PC-9 (cell line): ENCODE measurements at regions not wholly inside any gene's neighbourhood (a gene's known extent, or its start where the extent isn't known, plus 50 kb on each side); places are given as distances from the start of the nearest gene placed in this dataset.

Experiments
- BruUV-seq: library from RNA; stranded (reverse); fragments of 400-500 nt; replicated peaks from 2 replicates; lab custom pipeline; 2021; lab: Mats Ljungman, UMichigan
- CTCF ChIA-PET: fragments of 300-600 bp; sonication (Branson Sonifier 250); formaldehyde crosslinking; loops from one replicate; lab custom pipeline; 2022; ENCODE audit warnings: antibody characterized with exemption; lab: Charles Lee
- POLR2A ChIA-PET: fragments of 300-600 bp; sonication (Branson Sonifier 250); formaldehyde crosslinking; loops from one replicate; lab custom pipeline; 2022; ENCODE audit warnings: antibody characterized with exemption; ENCODE audit not compliant: unreplicated experiment; lab: Charles Lee
- DNase-seq, 2 experiments: peaks; one replicate each; pipeline versions ENCODE4 v3.0.0 to v3.0.0-alpha.2; 2015 to 2022; ENCODE audit warnings: mixed read lengths in 1 of 2
- H2AFZ ChIP-seq: fragments of 200-600 bp; sonication (generic); 2 replicates; pipeline ENCODE4 v1.8.1; 2017; ENCODE audit warnings: antibody characterized with exemption
- H3F3A ChIP-seq: fragments of 200-600 bp; sonication (generic); 2 replicates; pipeline ENCODE4 v1.8.1; 2017; ENCODE audit warnings: antibody characterized with exemption, mild to moderate bottlenecking, low read depth; ENCODE audit not compliant: insufficient read depth
- H3K27ac ChIP-seq: fragments of 200-600 bp; sonication (generic); 2 replicates; pipeline ENCODE4 v1.6.1; 2016; ENCODE audit warnings: mixed run types
- H3K27me3 ChIP-seq: fragments of 200-600 bp; sonication (generic); 2 replicates; pipeline ENCODE4 v1.6.1; 2016; ENCODE audit warnings: low read depth, mixed run types; ENCODE audit not compliant: insufficient read depth
- H3K36me3 ChIP-seq: fragments of 200-600 bp; sonication (generic); 2 replicates; pipeline ENCODE4 v1.6.1; 2016; ENCODE audit warnings: low read depth, mixed run types
- H3K4me1 ChIP-seq: fragments of 200-600 bp; sonication (generic); replicated peaks from 2 replicates; pipeline ENCODE4 v1.6.1; 2016; ENCODE audit warnings: mixed run types; ENCODE audit not compliant: insufficient read depth
- H3K4me2 ChIP-seq: fragments of 200-600 bp; sonication (generic); 2 replicates; pipeline ENCODE4 v1.6.1; 2017; ENCODE audit warnings: mixed run types
- H3K4me3 ChIP-seq: fragments of 200-600 bp; sonication (generic); 2 replicates; pipeline ENCODE4 v1.6.1; 2016; ENCODE audit warnings: mixed run types
- H3K79me2 ChIP-seq: fragments of 200-600 bp; sonication (generic); 2 replicates; pipeline ENCODE4 v1.6.1; 2017; ENCODE audit warnings: low read depth, mixed run types
- H3K9me2 ChIP-seq: fragments of 200-600 bp; sonication (generic); 2 replicates; pipeline ENCODE4 v1.8.1; 2017; ENCODE audit warnings: mild to moderate bottlenecking; ENCODE audit not compliant: insufficient read depth
- H3K9me3 ChIP-seq: fragments of 200-600 bp; sonication (generic); 2 replicates; pipeline ENCODE4 v1.8.1; 2016; ENCODE audit warnings: low read depth; ENCODE audit not compliant: insufficient read depth
- H4K20me1 ChIP-seq: fragments of 200-600 bp; sonication (generic); 2 replicates; pipeline ENCODE4 v1.8.1; 2017; ENCODE audit not compliant: insufficient read depth
- CTCF ChIP-seq: fragments of 200-600 bp; sonication (generic); conservative IDR thresholded peaks from 2 replicates; pipeline ENCODE4 v1.6.1; 2017; ENCODE audit warnings: mixed run types, antibody characterized with exemption, mild to moderate bottlenecking, moderate library complexity
- EZH2 ChIP-seq: fragments of 200-600 bp; sonication (generic); IDR thresholded peaks from 2 replicates; pipeline ENCODE4 v1.8.0; 2017; ENCODE audit warnings: antibody characterized with exemption, low read depth
- intact Hi-C: fragments of 100-400 bp; cut with micrococcal nuclease; formaldehyde crosslinking; loops from one replicate; pipeline ENCODE4 v1.10.0; 2022; ENCODE audit not compliant: unreplicated experiment

GRCh38 chr10:34912771-34913170 is 97.7 kb upstream of the PARD3 start:
- CTCF ChIA-PET = no interaction called here
- DNase-seq = no peak
- Histone ChIP-seq H3K27ac (no peak overlapping the region), H3K9me3 (no peaks in the 10 kb centered on the region), H3K36me3 (no peaks in the 10 kb centered on the region), H3K27me3 (no peaks in the 10 kb centered on the region), H4K20me1 (no peaks in the 10 kb centered on the region), H2AFZ (no peak overlapping the region), H3K4me1 (no peaks in the 10 kb centered on the region), H3K79me2 (no peaks in the 10 kb centered on the region), H3K4me2 (no peak overlapping the region), H3F3A (no peaks in the 10 kb centered on the region), H3K9me2 (no peaks in the 10 kb centered on the region), H3K4me3 (no peak overlapping the region)
- no TSS peak for BruUV-seq
- TF ChIP-seq EZH2 (no peak), CTCF (no peak)
- intact Hi-C loops = no loop called here
- POLR2A ChIA-PET = no interaction called here

GRCh38 chr10:34911661-34912205 is 96.6 kb upstream of the PARD3 start:
- TF ChIP-seq EZH2 (no peak), CTCF (no peak)
- Histone ChIP-seq H3K4me1 (no peaks in the 10 kb centered on the region), H3K4me3 (no peak overlapping the region), H3K36me3 (no peaks in the 10 kb centered on the region), H3K27me3 (no peaks in the 10 kb centered on the region), H2AFZ (no peak overlapping the region), H3K4me2 (no peak overlapping the region), H3K27ac (no peak overlapping the region), H3F3A (no peaks in the 10 kb centered on the region), H3K9me3 (no peaks in the 10 kb centered on the region), H3K9me2 (no peaks in the 10 kb centered on the region), H4K20me1 (no peaks in the 10 kb centered on the region), H3K79me2 (no peaks in the 10 kb centered on the region)
- intact Hi-C loops = no loop called here
- BruUV-seq = no TSS peak
- CTCF ChIA-PET = no interaction called here
- POLR2A ChIA-PET = no interaction called here
- DNase-seq = no peak

- no peaks in the 10 kb centered on the region for H3K27me3 ChIP-seq
- no peaks in the 10 kb centered on the region for H3K4me1 ChIP-seq
- H3K9me2 ChIP-seq = no peaks in the 10 kb centered on the region
- no peaks in the 10 kb centered on the region for H3K9me3 ChIP-seq
- BruUV-seq = no TSS peak
- no peaks in the 10 kb centered on the region for H3F3A ChIP-seq
- intact Hi-C loops = loop anchor here (5.0 kb wide), 1 partner anchor 64 kb away; no protein-coding TSS in a partner anchor
- H3K36me3 ChIP-seq = no peaks in the 10 kb centered on the region
- no peak overlapping the region for H2AFZ ChIP-seq
- no peaks in the 10 kb centered on the region for H4K20me1 ChIP-seq
- POLR2A ChIA-PET = no interaction called here
- DNase-seq = no peak
- H3K4me2 ChIP-seq = no peak overlapping the region
- H3K79me2 ChIP-seq = no peaks in the 10 kb centered on the region
- no peak overlapping the region for H3K27ac ChIP-seq
- CTCF ChIA-PET = interaction anchor here (0.5 kb wide), 1 partner anchor 57 kb away, joined by 4 read pairs; no protein-coding TSS in a partner anchor
- TF ChIP-seq EZH2 (no peak), CTCF (no peak)
- H3K4me3 ChIP-seq = no peak overlapping the region
Observed at GRCh38 chr10:34908481-34908880, 93.4 kb upstream of the PARD3 start.
